Liver (tissue), 8 donors: ENCODE measurements at regions not wholly inside any gene's neighbourhood (a gene's known extent, or its start where the extent isn't known, plus 50 kb on each side); places are given as distances from the start of the nearest gene placed in this dataset.

Source experiments
- DNase-seq: peaks from one replicate; pipeline ENCODE4 v3.0.0-alpha.2; 2017; ENCODE audit warnings: low spot score
- H3K27ac ChIP-seq, 2 donors: one replicate each; pipeline ENCODE4 v1.7.0; 2013; ENCODE audit warnings: inconsistent platforms in 2 of 2, low read length in 2 of 2, control low read depth in 1 of 2, low read depth in 1 of 2, mild to moderate bottlenecking in 1 of 2
- H3K27me3 ChIP-seq, 4 donors: one replicate each; pipeline versions ENCODE4 v1.6.1 to v1.7.0; 2013; ENCODE audit warnings: low read length in 3 of 4, inconsistent platforms in 1 of 4, mild to moderate bottlenecking in 1 of 4, moderate library complexity in 1 of 4; ENCODE audit not compliant: control insufficient read depth in 4 of 4, insufficient read depth in 4 of 4
- H3K36me3 ChIP-seq, 4 donors: one replicate each; pipeline versions ENCODE4 v1.6.1 to v1.7.0; 2013; ENCODE audit warnings: low read length in 3 of 4, mild to moderate bottlenecking in 3 of 4, low read depth in 1 of 4, moderate library complexity in 1 of 4; ENCODE audit not compliant: control insufficient read depth in 4 of 4, insufficient read depth in 3 of 4
- H3K4me1 ChIP-seq, 4 donors: one replicate each; pipeline versions ENCODE4 v1.6.1 to v1.7.0; 2013; ENCODE audit warnings: low read length in 3 of 4, mild to moderate bottlenecking in 3 of 4, moderate library complexity in 1 of 4; ENCODE audit not compliant: control insufficient read depth in 4 of 4, insufficient read depth in 4 of 4
- H3K4me3 ChIP-seq, 3 donors: one replicate each; pipeline versions ENCODE4 v1.6.1 to v1.7.0; 2013; ENCODE audit warnings: low read length in 3 of 3, control low read depth in 1 of 3, low read depth in 1 of 3, mild to moderate bottlenecking in 1 of 3
- H3K9ac ChIP-seq, 2 donors: one replicate each; pipeline ENCODE4 v1.7.0; 2013; ENCODE audit warnings: low read length in 2 of 2, mild to moderate bottlenecking in 2 of 2, moderate library complexity in 2 of 2, control low read depth in 1 of 2, low read depth in 1 of 2
- H3K9me3 ChIP-seq, 4 donors: one replicate each; pipeline versions ENCODE4 v1.6.1 to v1.7.0; 2013; ENCODE audit warnings: low read length in 3 of 4; ENCODE audit not compliant: control insufficient read depth in 4 of 4
- CTCF ChIP-seq: fragments of 150-350 bp; IDR thresholded peaks from 2 replicates; pipeline ENCODE4 v1.5.1; 2017; ENCODE audit warnings: improper control_type of control experiment, low read depth, low read length; ENCODE audit not compliant: missing input control
- EGR1 ChIP-seq, 2 donors: IDR thresholded peaks; 2 replicates each; pipeline ENCODE4 v1.6.1; 2016 to 2018; ENCODE audit warnings: antibody characterized with exemption in 2 of 2, low read depth in 2 of 2
- FOXA1 ChIP-seq: IDR thresholded peaks from 2 replicates; pipeline ENCODE4 v1.6.1; 2016; ENCODE audit warnings: antibody characterized with exemption
- NR2F2 ChIP-seq: IDR thresholded peaks from 2 replicates; pipeline ENCODE4 v1.6.1; 2016; ENCODE audit warnings: antibody characterized with exemption
- REST ChIP-seq: IDR thresholded peaks from 2 replicates; pipeline ENCODE4 v1.6.1; 2016; ENCODE audit warnings: antibody characterized with exemption, mild to moderate bottlenecking
- ZBTB33 ChIP-seq: IDR thresholded peaks from 2 replicates; pipeline ENCODE4 v1.6.1; 2016; ENCODE audit warnings: antibody characterized with exemption
- WGBS: extraction: QIAGEN DNeasy Blood & Tissue Kit; methylation state at CpG from one replicate; pipeline ENCODE4 v1.1.7; 2013; 5-methylcytosine and 5-hydroxymethylcytosine counted together
- donor health status: healthy.
- donor health status: healthy.
- donor health status: healthy.
- donor health status: healthy.
- donor health status: healthy.

- peaks cover 0 to 4% (median 0%) of the 10 kb centered on the region in 4 donors for H3K27me3 ChIP-seq
- peaks cover 0 to 3% (median 0%) of the 10 kb centered on the region in 4 donors for H3K9me3 ChIP-seq
- no peak overlapping the region for H3K4me3 ChIP-seq
- DNase-seq = no peak
- no peaks in the 10 kb centered on the region for H3K4me1 ChIP-seq
- H3K36me3 ChIP-seq = no peaks in the 10 kb centered on the region
- no peak overlapping the region for H3K9ac ChIP-seq
- TF ChIP-seq CTCF (no peak), REST (no peak), EGR1 (IDR thresholded peaks at IDR 0.05; ENCODE audit: low read depth in 2 of 2) (no peak)
- no peak overlapping the region for H3K27ac ChIP-seq
- 70% methylated on average over 3 of the region's 3 CpGs for WGBS
Measured at GRCh38 chr2:21406911-21407310, 283.1 kb downstream of the TDRD15 start.

- peaks cover 0 to 3% (median 0%) of the 10 kb centered on the region in 4 donors for H3K9me3 ChIP-seq
- DNase-seq = no peak
- H3K36me3 ChIP-seq = no peaks in the 10 kb centered on the region
- H3K27me3 ChIP-seq = peaks cover 0 to 4% (median 0%) of the 10 kb centered on the region in 4 donors
- TF ChIP-seq FOXA1 (no peak), ZBTB33 (no peak), NR2F2 (no peak), REST (no peak), EGR1 (IDR thresholded peaks at IDR 0.05; ENCODE audit: low read depth in 2 of 2) (no peak), CTCF (no peak)
- H3K9ac ChIP-seq = no peak overlapping the region
- 92% methylated on average over 1 of the region's 1 CpG for WGBS
- no peaks in the 10 kb centered on the region for H3K4me1 ChIP-seq
- H3K4me3 ChIP-seq = no peak overlapping the region
- H3K27ac ChIP-seq = no peak overlapping the region
Measured at GRCh38 chr2:21407851-21408250, 284.1 kb downstream of the TDRD15 start.
